H9 (cell line): ENCODE measurements at regions not wholly inside any gene's neighbourhood (a gene's known extent, or its start where the extent isn't known, plus 50 kb on each side); places are given as distances from the start of the nearest gene placed in this dataset.

Experiments used
- DNase-seq: peaks from one replicate; pipeline ENCODE4 v3.0.0-alpha.2; 2017
- H2AFZ ChIP-seq: one replicate; pipeline ENCODE4 v1.6.1; 2013; ENCODE audit warnings: mild to moderate bottlenecking, low read length, control low read depth, moderate library complexity
- H2AK5ac ChIP-seq: 2 replicates; pipeline ENCODE4 v1.6.1; 2013; ENCODE audit warnings: low read length, control low read depth, mixed read lengths; ENCODE audit not compliant: insufficient read length
- H2BK120ac ChIP-seq: one replicate; pipeline ENCODE4 v1.6.1; 2013; ENCODE audit warnings: low read depth, mild to moderate bottlenecking, low read length, control low read depth, inconsistent platforms; ENCODE audit not compliant: poor library complexity, severe bottlenecking
- H2BK12ac ChIP-seq: 2 replicates; pipeline ENCODE4 v1.6.1; 2013; ENCODE audit warnings: low read length, control low read depth, mixed read lengths, low read depth; ENCODE audit not compliant: insufficient read length
- H2BK15ac ChIP-seq: 2 replicates; pipeline ENCODE4 v1.6.1; 2013; ENCODE audit warnings: low read depth, low read length, control low read depth
- H2BK20ac ChIP-seq: one replicate; pipeline ENCODE4 v1.6.1; 2013; ENCODE audit warnings: low read depth, mild to moderate bottlenecking, low read length, control low read depth, inconsistent platforms; ENCODE audit not compliant: poor library complexity, severe bottlenecking
- H2BK5ac ChIP-seq: 2 replicates; pipeline ENCODE4 v1.6.1; 2013; ENCODE audit warnings: low read length, control low read depth, mixed read lengths; ENCODE audit not compliant: insufficient read length
- H3K14ac ChIP-seq: 2 replicates; pipeline ENCODE4 v1.6.1; 2013; ENCODE audit warnings: low read length, control low read depth; ENCODE audit not compliant: insufficient read depth
- H3K18ac ChIP-seq: 2 replicates; pipeline ENCODE4 v1.6.1; 2013; ENCODE audit warnings: low read depth, mild to moderate bottlenecking, mixed read lengths, low read length, control low read depth; ENCODE audit not compliant: insufficient read length
- H3K23ac ChIP-seq: 2 replicates; pipeline ENCODE4 v1.6.1; 2013; ENCODE audit warnings: low read length, control low read depth, mixed read lengths, low read depth; ENCODE audit not compliant: insufficient read length
- H3K23me2 ChIP-seq: 2 replicates; pipeline ENCODE4 v1.6.1; 2013; ENCODE audit warnings: low read depth, mild to moderate bottlenecking, mixed read lengths, low read length, control low read depth; ENCODE audit not compliant: insufficient read length, poor library complexity, severe bottlenecking
- H3K27ac ChIP-seq: 2 replicates; pipeline ENCODE4 v1.5.1; 2013; ENCODE audit warnings: low read length, control low read depth, mixed read lengths, low read depth; ENCODE audit not compliant: insufficient read length
- H3K27me3 ChIP-seq: 2 replicates; pipeline ENCODE4 v1.6.1; 2013; ENCODE audit warnings: low read length, control low read depth, inconsistent platforms; ENCODE audit not compliant: insufficient read depth
- H3K4ac ChIP-seq: 2 replicates; pipeline ENCODE4 v1.6.1; 2013; ENCODE audit warnings: low read depth, mild to moderate bottlenecking, control low read depth, inconsistent platforms, low read length, moderate library complexity
- H3K4me1 ChIP-seq: 2 replicates; pipeline ENCODE4 v1.6.1; 2013; ENCODE audit warnings: low read length, control low read depth, inconsistent platforms; ENCODE audit not compliant: insufficient read depth
- H3K4me2 ChIP-seq: 2 replicates; pipeline ENCODE4 v1.6.1; 2013; ENCODE audit warnings: low read length, control low read depth, mixed read lengths; ENCODE audit not compliant: insufficient read length, insufficient read depth
- H3K56ac ChIP-seq: 2 replicates; pipeline ENCODE4 v1.6.1; 2013; ENCODE audit warnings: low read depth, mild to moderate bottlenecking, mixed read lengths, low read length, control low read depth; ENCODE audit not compliant: insufficient read length
- H3K79me1 ChIP-seq: 2 replicates; pipeline ENCODE4 v1.6.1; 2013; ENCODE audit warnings: low read depth, mild to moderate bottlenecking, moderate library complexity, low read length, control low read depth, inconsistent platforms; ENCODE audit not compliant: insufficient read depth, poor library complexity, severe bottlenecking
- H3K79me2 ChIP-seq: 2 replicates; pipeline ENCODE4 v1.6.1; 2013; ENCODE audit warnings: low read length, control low read depth, inconsistent platforms; ENCODE audit not compliant: insufficient read depth
- H3K9ac ChIP-seq: 2 replicates; pipeline ENCODE4 v1.6.1; 2013; ENCODE audit warnings: low read length, control low read depth, mixed read lengths; ENCODE audit not compliant: insufficient read length; ENCODE audit errors: extremely low read depth
- H3K9me3 ChIP-seq: one replicate; pipeline ENCODE4 v1.6.1; 2013; ENCODE audit warnings: low read depth, low read length, inconsistent platforms; ENCODE audit not compliant: control insufficient read depth
- H3T11ph ChIP-seq: one replicate; pipeline ENCODE4 v1.6.1; 2013; ENCODE audit warnings: mild to moderate bottlenecking, low read length, control low read depth, inconsistent platforms
- H4K20me1 ChIP-seq: one replicate; pipeline ENCODE4 v1.6.1; 2013; ENCODE audit not compliant: control insufficient read depth, insufficient read length, insufficient read depth
- H4K5ac ChIP-seq: 2 replicates; pipeline ENCODE4 v1.6.1; 2013; ENCODE audit warnings: low read depth, mild to moderate bottlenecking, mixed read lengths, low read length, control low read depth; ENCODE audit not compliant: insufficient read length
- H4K8ac ChIP-seq: replicated peaks from 2 replicates; pipeline ENCODE4 v1.6.1; 2013; ENCODE audit warnings: low read length, control low read depth, mixed read lengths, low read depth; ENCODE audit not compliant: insufficient read length
- H4K91ac ChIP-seq: 2 replicates; pipeline ENCODE4 v1.6.1; 2013; ENCODE audit warnings: low read depth, mild to moderate bottlenecking, moderate library complexity, mixed read lengths, low read length, control low read depth; ENCODE audit not compliant: insufficient read length
- H3K27ac Mint-ChIP-seq, 3 experiments: 2 replicates in 2 of 3; 3 replicates in 1 of 3; pipeline ENCODE4 v1.8.0; 2020 to 2021; ENCODE audit warnings: mixed read lengths in 3 of 3, mild to moderate bottlenecking in 1 of 3, moderate library complexity in 1 of 3
- H3K27me3 Mint-ChIP-seq: 2 replicates; pipeline ENCODE4 v1.8.0; 2021; ENCODE audit warnings: low read depth, mild to moderate bottlenecking, moderate library complexity, mixed read lengths
- H3K36me3 Mint-ChIP-seq, 3 experiments: 2 replicates in 2 of 3; 3 replicates in 1 of 3; pipeline ENCODE4 v1.8.0; 2020 to 2021; ENCODE audit warnings: low read depth in 3 of 3, mixed read lengths in 3 of 3; ENCODE audit not compliant: insufficient read depth in 1 of 3
- H3K4me1 Mint-ChIP-seq, 2 experiments: 2 replicates each; pipeline ENCODE4 v1.8.0; 2020; ENCODE audit warnings: mixed read lengths in 2 of 2
- H3K4me3 Mint-ChIP-seq, 2 experiments: 2 replicates in 1 of 2; 3 replicates in 1 of 2; pipeline ENCODE4 v1.8.0; 2020 to 2021; ENCODE audit warnings: mild to moderate bottlenecking in 2 of 2, mixed read lengths in 2 of 2, moderate library complexity in 1 of 2
- H3K9me3 Mint-ChIP-seq, 2 experiments: 2 replicates in 1 of 2; 3 replicates in 1 of 2; pipeline ENCODE4 v1.8.0; 2020; ENCODE audit warnings: mild to moderate bottlenecking in 2 of 2, mixed read lengths in 2 of 2, moderate library complexity in 1 of 2
- CTCF ChIP-seq: fragments of 200-600 bp; sonication (generic); conservative IDR thresholded peaks from 3 replicates; pipeline ENCODE4 v1.8.0; 2021; ENCODE audit warnings: antibody characterized with exemption, mild to moderate bottlenecking
- WGBS: extraction: QIAGEN DNeasy Blood & Tissue Kit; methylation state at CpG from one replicate; pipeline ENCODE4 v1.1.7; 2013; ENCODE audit warnings: missing lambda C conversion rate, low lambda C conversion rate, mixed read lengths; ENCODE audit not compliant: insufficient read length; ENCODE audit errors: extremely low coverage; 5-methylcytosine and 5-hydroxymethylcytosine counted together

- H2BK12ac ChIP-seq, result no peak overlapping the region
- H3K36me3 Mint-ChIP-seq, result peaks cover 0 to 7% (median 3%) of the 10 kb centered on the region in 3 experiments; a peak in 4 of 7 replicates
- no peak overlapping the region for H2BK15ac ChIP-seq
- no peaks in the 10 kb centered on the region for H3K9me3 ChIP-seq
- peaks cover 9 to 11% of the 10 kb centered on the region in 2 experiments for H3K4me1 Mint-ChIP-seq
- peaks cover 0 to 4% of the 10 kb centered on the region in 2 experiments; a peak in 1 of 5 replicates for H3K9me3 Mint-ChIP-seq
- H3K4me3 Mint-ChIP-seq, result no peak overlapping the region
- H3K27ac Mint-ChIP-seq, result no peak overlapping the region; a peak in 1 of 7 replicates
- H4K20me1 ChIP-seq, result no peaks in the 10 kb centered on the region
- H3T11ph ChIP-seq, result no peak overlapping the region
- H3K27me3 Mint-ChIP-seq, result no peaks in the 10 kb centered on the region
- no peak overlapping the region for H3K14ac ChIP-seq
- H3K79me2 ChIP-seq, result no peaks in the 10 kb centered on the region
- H4K5ac ChIP-seq, result no peak overlapping the region
- no peak overlapping the region for H2BK120ac ChIP-seq
- no CpG with 5 or more reads among the region's 3 CpGs for WGBS
- H3K9ac ChIP-seq, result no peak overlapping the region
- H2AFZ ChIP-seq, result no peak overlapping the region
- H4K8ac ChIP-seq, result no peak overlapping the region
- no peaks in the 10 kb centered on the region; the same call in 1 of the 2 replicates for H3K4me1 ChIP-seq
- H3K4ac ChIP-seq, result no peak overlapping the region
- no peaks in the 10 kb centered on the region for H3K27me3 ChIP-seq
- H3K79me1 ChIP-seq, result no peaks in the 10 kb centered on the region
- no peak overlapping the region for H3K18ac ChIP-seq
- H2AK5ac ChIP-seq, result no peak overlapping the region
- no peak overlapping the region for H3K4me2 ChIP-seq
- H3K23me2 ChIP-seq, result no peaks in the 10 kb centered on the region
- no peak overlapping the region for H3K56ac ChIP-seq
- no peak overlapping the region for H4K91ac ChIP-seq
- no peak for DNase-seq
- no peak overlapping the region for H2BK20ac ChIP-seq
- TF ChIP-seq CTCF, result no peak
- H3K27ac ChIP-seq, result no peak overlapping the region
- H2BK5ac ChIP-seq, result no peak overlapping the region
- H3K23ac ChIP-seq, result no peak overlapping the region
These were observed 416.6 kb downstream of the RWDD3 start for GRCh38 chr1:95650631-95651030.
